Osteoblast (primary cell): ENCODE measurements at regions not wholly inside any gene's neighbourhood (a gene's known extent, or its start where the extent isn't known, plus 50 kb on each side); places are given as distances from the start of the nearest gene placed in this dataset.

ENCODE experiments used
- DNase-seq: peaks from one replicate; pipeline ENCODE4 v3.0.0; 2011; ENCODE audit warnings: low spot score, mixed read lengths; ENCODE audit not compliant: insufficient read length; ENCODE audit errors: missing footprints
- H2AFZ ChIP-seq: 2 replicates; pipeline ENCODE4 v1.6.0; 2011; ENCODE audit warnings: mild to moderate bottlenecking, low read length
- H3K27ac ChIP-seq: 2 replicates; pipeline ENCODE4 v1.5.1; 2011; ENCODE audit warnings: mild to moderate bottlenecking, low read depth, low read length, moderate library complexity
- H3K27me3 ChIP-seq: 2 replicates; pipeline ENCODE4 v1.6.0; 2012; ENCODE audit warnings: mild to moderate bottlenecking, control low read depth, inconsistent platforms, low read length, moderate library complexity; ENCODE audit not compliant: insufficient read depth
- H3K36me3 ChIP-seq: 2 replicates; pipeline ENCODE4 v1.5.1; 2011; ENCODE audit warnings: mild to moderate bottlenecking, low read length, control low read depth, moderate library complexity; ENCODE audit not compliant: insufficient read depth
- H3K4me1 ChIP-seq: 2 replicates; pipeline ENCODE4 v1.5.1; 2011; ENCODE audit warnings: mild to moderate bottlenecking, low read length, control low read depth, moderate library complexity; ENCODE audit not compliant: insufficient read depth
- H3K4me2 ChIP-seq: 2 replicates; pipeline ENCODE4 v1.6.0; 2011; ENCODE audit warnings: mild to moderate bottlenecking, low read length; ENCODE audit not compliant: insufficient read depth
- H3K4me3 ChIP-seq: fragments of 200-600 bp; sonication (generic); 3 replicates; pipeline ENCODE4 v1.5.1; 2012; ENCODE audit warnings: mild to moderate bottlenecking, low read length, inconsistent platforms; ENCODE audit not compliant: insufficient read depth
- H3K79me2 ChIP-seq: 2 replicates; pipeline ENCODE4 v1.6.0; 2012; ENCODE audit warnings: mild to moderate bottlenecking, low read length, control low read depth, inconsistent platforms; ENCODE audit not compliant: insufficient read depth
- H3K9me3 ChIP-seq: 2 replicates; pipeline ENCODE4 v1.5.1; 2011; ENCODE audit warnings: low read depth, low read length, control low read depth
- H4K20me1 ChIP-seq: 2 replicates; pipeline ENCODE4 v1.6.0; 2012; ENCODE audit warnings: mild to moderate bottlenecking, low read length, control low read depth; ENCODE audit not compliant: insufficient read depth
- CTCF ChIP-seq: IDR thresholded peaks from 2 replicates; pipeline ENCODE4 v1.5.1; 2011; ENCODE audit warnings: mild to moderate bottlenecking, low read depth, low read length, moderate library complexity; ENCODE audit errors: extremely low read depth

- Histone ChIP-seq H3K4me2 (no peak overlapping the region), H3K36me3 (no peaks in the 10 kb centered on the region), H4K20me1 (no peaks in the 10 kb centered on the region), H2AFZ (no peak overlapping the region), H3K27me3 (no peaks in the 10 kb centered on the region), H3K4me3 (no peak overlapping the region), H3K79me2 (no peaks in the 10 kb centered on the region), H3K27ac (no peak overlapping the region), H3K9me3 (no peaks in the 10 kb centered on the region), H3K4me1 (no peaks in the 10 kb centered on the region)
- no peak for DNase-seq
- no peak for TF ChIP-seq CTCF
Observed at GRCh38 chr18:71426441-71426840, 1117.7 kb downstream of the CBLN2 start.

GRCh38 chr18:71405169-71405809, 1116.4 kb downstream of the SOCS6 start:
- Histone ChIP-seq H3K36me3 (no peaks in the 10 kb centered on the region), H3K79me2 (no peaks in the 10 kb centered on the region), H3K27me3 (no peaks in the 10 kb centered on the region), H2AFZ (no peak overlapping the region), H3K27ac (no peak overlapping the region), H3K4me1 (no peaks in the 10 kb centered on the region), H3K4me2 (no peak overlapping the region), H3K9me3 (no peaks in the 10 kb centered on the region), H4K20me1 (no peaks in the 10 kb centered on the region), H3K4me3 (no peak overlapping the region)
- no peak for DNase-seq
- TF ChIP-seq CTCF, result no peak

DNA sequence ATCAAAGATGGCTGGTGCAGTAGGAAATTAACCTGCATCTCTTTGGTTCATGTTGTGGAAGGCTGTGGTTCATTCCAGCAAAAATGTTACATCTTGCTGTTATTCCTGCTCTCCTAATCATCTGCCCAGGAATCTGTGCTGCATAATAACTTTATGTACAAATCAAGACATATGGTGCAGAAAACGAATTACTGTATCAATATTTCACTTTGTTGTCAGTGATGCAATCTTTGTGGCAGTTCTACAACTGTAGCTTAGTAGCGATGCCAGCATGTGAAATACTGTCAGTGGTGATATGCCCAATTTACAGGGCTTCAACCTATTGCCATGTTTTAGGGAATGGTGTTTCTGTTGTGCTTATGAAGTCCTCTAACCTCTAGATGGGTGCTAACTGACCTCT, 1114.7 kb downstream of the SOCS6 start:
- no peaks in the 10 kb centered on the region for H3K4me1 ChIP-seq

GRCh38 chr18:71398531-71398930, 1109.7 kb downstream of the SOCS6 start:
- Histone ChIP-seq H3K9me3 (peaks cover 5% of the 10 kb centered on the region), H3K4me2 (no peak overlapping the region), H2AFZ (no peak overlapping the region), H3K27me3 (no peaks in the 10 kb centered on the region), H3K79me2 (no peaks in the 10 kb centered on the region), H3K36me3 (no peaks in the 10 kb centered on the region), H3K4me3 (no peak overlapping the region), H4K20me1 (no peaks in the 10 kb centered on the region), H3K27ac (no peak overlapping the region), H3K4me1 (no peaks in the 10 kb centered on the region)
- no peak for TF ChIP-seq CTCF
- DNase-seq, result no peak

More for the DNA sequence above, 1114.7 kb downstream of the SOCS6 start:
- H3K27ac ChIP-seq, result no peak overlapping the region
- H3K4me3 ChIP-seq, result no peak overlapping the region
- no peaks in the 10 kb centered on the region for H3K9me3 ChIP-seq
- no peaks in the 10 kb centered on the region for H3K79me2 ChIP-seq
- no peak overlapping the region for H2AFZ ChIP-seq
- H4K20me1 ChIP-seq, result no peaks in the 10 kb centered on the region
- no peak overlapping the region for H3K4me2 ChIP-seq
- H3K27me3 ChIP-seq, result no peaks in the 10 kb centered on the region
- no peak for DNase-seq
- no peaks in the 10 kb centered on the region for H3K36me3 ChIP-seq
- TF ChIP-seq CTCF, result no peak
